ENCODE measurements at regions not wholly inside any gene's neighbourhood (a gene's known extent, or its start where the extent isn't known, plus 50 kb on each side); places are given as distances from the start of the nearest gene placed in this dataset.

DNA sequence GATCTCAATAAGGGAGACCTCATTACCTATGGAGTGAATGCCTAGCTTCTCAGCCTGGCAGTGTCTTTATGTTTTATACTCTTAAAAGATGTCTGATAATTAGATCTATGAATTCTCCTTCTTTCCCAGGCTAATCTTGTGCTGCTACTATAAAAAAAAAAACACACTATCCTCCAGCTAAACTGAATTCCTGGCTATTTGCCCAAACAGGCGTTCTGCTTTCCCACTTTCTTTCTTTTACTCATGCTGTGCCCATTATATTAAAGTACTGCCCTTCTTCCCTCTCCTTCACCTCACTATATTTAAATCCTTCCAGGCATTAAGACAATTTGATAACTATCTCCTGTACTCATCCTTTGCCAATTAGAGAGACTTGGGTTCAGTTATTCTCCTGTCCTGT, 1134.9 kb downstream of the ROBO2 start:
- no peak for DNase-seq (ENCODE audit: low read depth)
- no peak overlapping the region for H3K4me3 ChIP-seq (ENCODE audit: control insufficient read depth, low read depth, low read length)
- TF ChIP-seq, protein P1, sequence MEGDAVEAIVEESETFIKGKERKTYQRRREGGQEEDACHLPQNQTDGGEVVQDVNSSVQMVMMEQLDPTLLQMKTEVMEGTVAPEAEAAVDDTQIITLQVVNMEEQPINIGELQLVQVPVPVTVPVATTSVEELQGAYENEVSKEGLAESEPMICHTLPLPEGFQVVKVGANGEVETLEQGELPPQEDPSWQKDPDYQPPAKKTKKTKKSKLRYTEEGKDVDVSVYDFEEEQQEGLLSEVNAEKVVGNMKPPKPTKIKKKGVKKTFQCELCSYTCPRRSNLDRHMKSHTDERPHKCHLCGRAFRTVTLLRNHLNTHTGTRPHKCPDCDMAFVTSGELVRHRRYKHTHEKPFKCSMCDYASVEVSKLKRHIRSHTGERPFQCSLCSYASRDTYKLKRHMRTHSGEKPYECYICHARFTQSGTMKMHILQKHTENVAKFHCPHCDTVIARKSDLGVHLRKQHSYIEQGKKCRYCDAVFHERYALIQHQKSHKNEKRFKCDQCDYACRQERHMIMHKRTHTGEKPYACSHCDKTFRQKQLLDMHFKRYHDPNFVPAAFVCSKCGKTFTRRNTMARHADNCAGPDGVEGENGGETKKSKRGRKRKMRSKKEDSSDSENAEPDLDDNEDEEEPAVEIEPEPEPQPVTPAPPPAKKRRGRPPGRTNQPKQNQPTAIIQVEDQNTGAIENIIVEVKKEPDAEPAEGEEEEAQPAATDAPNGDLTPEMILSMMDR (IDR thresholded peaks at IDR 0.05; ENCODE audit: control insufficient read depth, insufficient read depth, low read depth, low read length, missing control alignments): no peak

- no peak for DNase-seq (ENCODE audit: low read depth)
- no peak overlapping the region for H3K4me3 ChIP-seq (ENCODE audit: control insufficient read depth, low read depth, low read length)
- TF ChIP-seq, protein P1 (IDR thresholded peaks at IDR 0.05; ENCODE audit: control insufficient read depth, insufficient read depth, low read depth, low read length, missing control alignments): no peak
Observed at GRCh38 chr3:78176869-78177268, 1137.0 kb downstream of the ROBO2 start.

GRCh38 chr3:78177780-78178179, 1137.9 kb downstream of the ROBO2 start:
- TF ChIP-seq, protein P1 (IDR thresholded peaks at IDR 0.05; ENCODE audit: control insufficient read depth, insufficient read depth, low read depth, low read length, missing control alignments): no peak
- DNase-seq (ENCODE audit: low read depth): no peak
- H3K4me3 ChIP-seq (ENCODE audit: control insufficient read depth, low read depth, low read length): no peak overlapping the region

- no peak for DNase-seq (ENCODE audit: low read depth)
- TF ChIP-seq, protein P1 (IDR thresholded peaks at IDR 0.05; ENCODE audit: control insufficient read depth, insufficient read depth, low read depth, low read length, missing control alignments): no peak
- H3K4me3 ChIP-seq (ENCODE audit: control insufficient read depth, low read depth, low read length): no peak overlapping the region
Observed at GRCh38 chr3:78178209-78178608, 1138.3 kb downstream of the ROBO2 start.

GRCh38 chr3:78178740-78179363, 1139.0 kb downstream of the ROBO2 start:
- no peak for DNase-seq (ENCODE audit: low read depth)
- TF ChIP-seq, protein P1 (IDR thresholded peaks at IDR 0.05; ENCODE audit: control insufficient read depth, insufficient read depth, low read depth, low read length, missing control alignments): no peak

GRCh38 chr3:78183906-78184599, 1144.2 kb downstream of the ROBO2 start:
- no peak overlapping the region for H3K4me3 ChIP-seq (ENCODE audit: control insufficient read depth, low read depth, low read length)
- TF ChIP-seq, protein P1 (IDR thresholded peaks at IDR 0.05; ENCODE audit: control insufficient read depth, insufficient read depth, low read depth, low read length, missing control alignments): no peak
- no peak for DNase-seq (ENCODE audit: low read depth)

More at GRCh38 chr3:78178740-78179363, 1139.0 kb downstream of the ROBO2 start:
- H3K4me3 ChIP-seq (ENCODE audit: control insufficient read depth, low read depth, low read length): no peak overlapping the region

All from AG09309 (cell line).